Body of pancreas (tissue), 4 donors: ENCODE measurements at regions not wholly inside any gene's neighbourhood (a gene's known extent, or its start where the extent isn't known, plus 50 kb on each side); places are given as distances from the start of the nearest gene placed in this dataset.
"Not testable (repeated sequence)": the region's sequence is repeated elsewhere in the genome, so short reads cannot be mapped to it uniquely, and the experiment has no call there.

Source experiments
- POLR2A ChIP-seq, 3 donors: fragments of 450-650 bp; IDR thresholded peaks; one replicate each; pipeline ENCODE4 v1.6.1; 2016; ENCODE audit warnings: antibody characterized with exemption in 3 of 3, mild to moderate bottlenecking in 2 of 3
- TF ChIP-seq, protein P1 (sequence below), 7 experiments: fragments of 450-650 bp in 4 of 7; fragments of 200-600 bp in 3 of 7; sonication (generic) in 3 of 7; IDR thresholded peaks; one replicate each; pipeline ENCODE4 v1.5.1; 2016 to 2019; ENCODE audit warnings: antibody characterized with exemption in 7 of 7

DNA sequence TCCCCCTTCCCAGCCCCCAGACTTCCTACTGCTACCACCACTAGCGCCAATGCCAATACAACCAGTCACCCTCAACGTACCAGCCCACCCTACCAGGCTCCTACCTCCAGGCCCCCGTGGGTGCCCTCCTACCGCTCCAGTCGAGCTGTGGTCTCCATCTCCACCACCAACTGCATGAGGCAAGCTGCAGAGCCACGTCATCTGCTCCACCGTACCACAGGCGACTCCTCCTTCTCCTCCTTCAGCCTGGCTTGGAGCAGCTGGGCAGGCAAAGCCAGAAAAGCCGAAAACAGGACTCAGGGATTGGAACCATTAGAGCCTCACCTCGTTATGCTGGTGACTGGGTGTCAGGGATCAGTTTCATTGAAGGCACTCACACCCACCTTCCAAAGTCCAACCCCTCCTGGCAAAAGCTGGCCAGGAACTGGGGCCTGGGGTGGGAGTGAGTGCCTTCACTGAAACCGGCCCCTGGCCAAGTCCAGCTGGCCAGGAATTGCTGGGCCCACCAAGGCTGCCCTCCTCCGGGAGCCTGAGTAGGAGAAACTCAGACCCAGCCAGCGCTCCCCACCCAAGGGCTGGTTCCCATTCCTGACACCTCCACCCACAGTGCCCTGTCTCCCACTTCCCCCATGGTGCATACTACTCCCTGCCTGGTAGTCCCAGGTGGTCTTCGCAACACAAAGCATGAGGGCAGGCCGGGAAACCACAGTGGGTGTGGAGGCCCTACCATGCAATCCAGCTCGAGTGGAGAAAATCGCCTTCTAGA, 176.2 kb downstream of the USP22 start:
- TF ChIP-seq POLR2A (IDR thresholded peaks at IDR 0.05) = not testable (repeated sequence)
- TF ChIP-seq, protein P1, sequence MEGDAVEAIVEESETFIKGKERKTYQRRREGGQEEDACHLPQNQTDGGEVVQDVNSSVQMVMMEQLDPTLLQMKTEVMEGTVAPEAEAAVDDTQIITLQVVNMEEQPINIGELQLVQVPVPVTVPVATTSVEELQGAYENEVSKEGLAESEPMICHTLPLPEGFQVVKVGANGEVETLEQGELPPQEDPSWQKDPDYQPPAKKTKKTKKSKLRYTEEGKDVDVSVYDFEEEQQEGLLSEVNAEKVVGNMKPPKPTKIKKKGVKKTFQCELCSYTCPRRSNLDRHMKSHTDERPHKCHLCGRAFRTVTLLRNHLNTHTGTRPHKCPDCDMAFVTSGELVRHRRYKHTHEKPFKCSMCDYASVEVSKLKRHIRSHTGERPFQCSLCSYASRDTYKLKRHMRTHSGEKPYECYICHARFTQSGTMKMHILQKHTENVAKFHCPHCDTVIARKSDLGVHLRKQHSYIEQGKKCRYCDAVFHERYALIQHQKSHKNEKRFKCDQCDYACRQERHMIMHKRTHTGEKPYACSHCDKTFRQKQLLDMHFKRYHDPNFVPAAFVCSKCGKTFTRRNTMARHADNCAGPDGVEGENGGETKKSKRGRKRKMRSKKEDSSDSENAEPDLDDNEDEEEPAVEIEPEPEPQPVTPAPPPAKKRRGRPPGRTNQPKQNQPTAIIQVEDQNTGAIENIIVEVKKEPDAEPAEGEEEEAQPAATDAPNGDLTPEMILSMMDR (IDR thresholded peaks at IDR 0.05) = not testable (repeated sequence)
